T-cell (primary cell): ENCODE measurements at regions not wholly inside any gene's neighbourhood (a gene's known extent, or its start where the extent isn't known, plus 50 kb on each side); places are given as distances from the start of the nearest gene placed in this dataset.
"Not testable (repeated sequence)": the region's sequence is repeated elsewhere in the genome, so short reads cannot be mapped to it uniquely, and the experiment has no call there.

ENCODE experiments used
- ATAC-seq, 4 experiments: fragments of 200-7000 bp in 3 of 4; fragments of 150-1000 bp in 1 of 4; cut with Tn5 transposase; replicated peaks in 1 of 4; 1 replicate in 3 of 4; 2 replicates in 1 of 4; pipeline ENCODE4 v1.10.0; 2021; ENCODE audit warnings: moderate library complexity in 3 of 4, mild to moderate bottlenecking in 2 of 4, moderate number of reproducible peaks in 1 of 4
- CTCF ChIA-PET, 2 donors: fragments of 300-600 bp; sonication (Branson Sonifier 250); formaldehyde crosslinking; loops; one replicate each; lab custom pipeline; 2022; ENCODE audit warnings: antibody characterized with exemption in 2 of 2; lab: Charles Lee
- POLR2A ChIA-PET, 2 donors: fragments of 300-600 bp; sonication (Branson Sonifier 250); formaldehyde crosslinking; loops; one replicate each; lab custom pipeline; 2022; ENCODE audit warnings: antibody characterized with exemption in 2 of 2; lab: Charles Lee
- DNase-seq, 35 experiments: peaks; one replicate each; pipeline versions ENCODE4 v3.0.0 to v3.0.0-alpha.2; 2013 to 2023
- H3K27ac ChIP-seq: one replicate; pipeline ENCODE4 v1.5.1; 2013; ENCODE audit warnings: low read length
- H3K27me3 ChIP-seq, 2 experiments: replicated peaks in 1 of 2; 1 replicate in 1 of 2; 2 replicates in 1 of 2; pipeline versions ENCODE4 v1.6.1 to v1.7.0; 2013; ENCODE audit warnings: low read length in 1 of 2, mixed read lengths in 1 of 2; ENCODE audit not compliant: control insufficient read depth in 2 of 2, insufficient read depth in 2 of 2; ENCODE audit errors: extremely low read depth in 1 of 2
- H3K36me3 ChIP-seq, 2 donors: 1 replicate in 1 of 2; 2 replicates in 1 of 2; pipeline versions ENCODE4 v1.6.1 to v1.7.0; 2013; ENCODE audit warnings: low read length in 1 of 2; ENCODE audit not compliant: control insufficient read depth in 2 of 2, insufficient read depth in 1 of 2; ENCODE audit errors: extremely low read depth in 1 of 2
- H3K4me1 ChIP-seq, 2 experiments: 1 replicate in 1 of 2; 2 replicates in 1 of 2; pipeline versions ENCODE4 v1.6.1 to v1.7.0; 2013; ENCODE audit warnings: low read length in 2 of 2, mixed read lengths in 1 of 2; ENCODE audit not compliant: insufficient read depth in 2 of 2, control insufficient read depth in 1 of 2; ENCODE audit errors: extremely low read depth in 1 of 2
- H3K4me3 ChIP-seq, 2 donors: 1 replicate in 1 of 2; 2 replicates in 1 of 2; pipeline versions ENCODE4 v1.5.1 to v1.7.0; 2013; ENCODE audit warnings: mild to moderate bottlenecking in 2 of 2, low read length in 1 of 2, moderate library complexity in 1 of 2; ENCODE audit not compliant: control insufficient read depth in 1 of 2; ENCODE audit errors: extremely low read depth in 1 of 2
- H3K9me3 ChIP-seq: 2 replicates; pipeline ENCODE4 v1.7.0; 2013
- H3K27ac Mint-ChIP-seq, 2 donors: one replicate each; pipeline ENCODE4 v1.8.0; 2020 to 2021; ENCODE audit warnings: mild to moderate bottlenecking in 2 of 2, mixed read lengths in 2 of 2
- H3K27me3 Mint-ChIP-seq, 2 donors: one replicate each; pipeline ENCODE4 v1.8.0; 2021 to 2022; ENCODE audit warnings: mixed read lengths in 2 of 2
- H3K36me3 Mint-ChIP-seq: one replicate; pipeline ENCODE4 v1.8.0; 2021; ENCODE audit warnings: mixed read lengths
- H3K4me1 Mint-ChIP-seq, 3 donors: one replicate each; pipeline ENCODE4 v1.8.0; 2020 to 2022; ENCODE audit warnings: mixed read lengths in 3 of 3, mild to moderate bottlenecking in 1 of 3
- H3K4me3 Mint-ChIP-seq, 3 donors: one replicate each; pipeline ENCODE4 v1.8.0; 2020 to 2022; ENCODE audit warnings: mild to moderate bottlenecking in 3 of 3, mixed read lengths in 3 of 3, moderate library complexity in 3 of 3
- H3K9me3 Mint-ChIP-seq, 3 donors: one replicate each; pipeline ENCODE4 v1.8.0; 2020 to 2022; ENCODE audit warnings: mixed read lengths in 3 of 3
- WGBS: methylation state at CpG from one replicate; pipeline ENCODE4 v1.1.5; 2013; ENCODE audit warnings: missing lambda C conversion rate; ENCODE audit not compliant: insufficient coverage; 5-methylcytosine and 5-hydroxymethylcytosine counted together

GRCh38 chr9:24242576-24242975 lies 303.1 kb downstream of the IZUMO3 start:
- H3K27me3 ChIP-seq: no peaks in the 10 kb centered on the region
- no peak overlapping the region for H3K4me3 ChIP-seq
- H3K4me3 Mint-ChIP-seq: no peak overlapping the region
- no peaks in the 10 kb centered on the region for H3K4me1 Mint-ChIP-seq
- no peaks in the 10 kb centered on the region for H3K27me3 Mint-ChIP-seq
- H3K27ac ChIP-seq: no peak overlapping the region
- DNase-seq: no peak
- ATAC-seq: no peak
- no peaks in the 10 kb centered on the region for H3K36me3 ChIP-seq
- WGBS: 86% methylated on average over 1 of the region's 3 CpGs
- no peak overlapping the region for H3K27ac Mint-ChIP-seq
- H3K9me3 ChIP-seq: peaks cover 2% of the 10 kb centered on the region
- CTCF ChIA-PET: no interaction called here
- POLR2A ChIA-PET: no interaction called here
- H3K9me3 Mint-ChIP-seq: peaks cover 24 to 55% (median 30%) of the 10 kb centered on the region in 3 donors
- H3K36me3 Mint-ChIP-seq: no peaks in the 10 kb centered on the region
- H3K4me1 ChIP-seq: no peaks in the 10 kb centered on the region

GRCh38 chr9:24218656-24219055 lies 327.0 kb downstream of the IZUMO3 start:
- ChIA-PET POLR2A (no interaction called here), CTCF (no interaction called here)

GRCh38 chr9:24210641-24211040 lies 335.1 kb downstream of the IZUMO3 start:
- ATAC-seq (no peak), DNase-seq (no peak)
- no peaks in the 10 kb centered on the region for H3K36me3 ChIP-seq
- Mint-ChIP-seq H3K9me3 (peaks cover 3 to 35% (median 14%) of the 10 kb centered on the region in 3 donors), H3K4me1 (no peaks in the 10 kb centered on the region), H3K27me3 (no peaks in the 10 kb centered on the region), H3K36me3 (no peaks in the 10 kb centered on the region), H3K27ac (no peak overlapping the region), H3K4me3 (no peak overlapping the region)
- no peaks in the 10 kb centered on the region for H3K4me1 ChIP-seq
- no CpG with 5 or more reads among the region's 2 CpGs for WGBS
- CTCF ChIA-PET: no interaction called here
- no peak overlapping the region for H3K4me3 ChIP-seq
- H3K9me3 ChIP-seq: no peaks in the 10 kb centered on the region
- POLR2A ChIA-PET: no interaction called here
- H3K27ac ChIP-seq: no peak overlapping the region
- H3K27me3 ChIP-seq: no peaks in the 10 kb centered on the region

More at GRCh38 chr9:24218656-24219055, 327.0 kb downstream of the IZUMO3 start:
- H3K9me3 Mint-ChIP-seq: peaks cover 8 to 20% (median 12%) of the 10 kb centered on the region in 3 donors
- Histone ChIP-seq H3K4me3 (no peak overlapping the region), H3K27me3 (no peaks in the 10 kb centered on the region), H3K9me3 (no peaks in the 10 kb centered on the region), H3K36me3 (no peaks in the 10 kb centered on the region), H3K4me1 (no peaks in the 10 kb centered on the region), H3K27ac (no peak overlapping the region)
- H3K4me1 Mint-ChIP-seq: no peaks in the 10 kb centered on the region
- H3K27ac Mint-ChIP-seq: no peak overlapping the region
- no peaks in the 10 kb centered on the region for H3K36me3 Mint-ChIP-seq
- no CpG with 5 or more reads among the region's 2 CpGs for WGBS
- H3K27me3 Mint-ChIP-seq: no peaks in the 10 kb centered on the region
- H3K4me3 Mint-ChIP-seq: no peak overlapping the region
- no peak for DNase-seq
- no peak for ATAC-seq

- Histone ChIP-seq H3K9me3 (peaks cover 12% of the 10 kb centered on the region), H3K36me3 (no peaks in the 10 kb centered on the region), H3K4me3 (no peak overlapping the region), H3K27me3 (no peaks in the 10 kb centered on the region), H3K27ac (no peak overlapping the region), H3K4me1 (no peaks in the 10 kb centered on the region)
- CTCF ChIA-PET: no interaction called here
- Mint-ChIP-seq H3K36me3 (no peaks in the 10 kb centered on the region), H3K27ac (no peak overlapping the region), H3K4me1 (no peaks in the 10 kb centered on the region), H3K27me3 (no peaks in the 10 kb centered on the region), H3K4me3 (no peak overlapping the region), H3K9me3 (peaks cover 14 to 48% (median 21%) of the 10 kb centered on the region in 3 donors)
- WGBS: 80% methylated on average over 1 of the region's 1 CpG
- POLR2A ChIA-PET: no interaction called here
- DNase-seq (no peak), ATAC-seq (no peak)
Measured at GRCh38 chr9:24189986-24190385, 355.7 kb downstream of the IZUMO3 start.

GRCh38 chr9:24180572-24180971 lies 354.5 kb upstream of the ELAVL2 start:
- H3K4me3 ChIP-seq, H3K4me3 Mint-ChIP-seq, H3K4me1 Mint-ChIP-seq, H3K36me3 Mint-ChIP-seq, DNase-seq, POLR2A ChIA-PET, H3K9me3 ChIP-seq, CTCF ChIA-PET, H3K27ac ChIP-seq, H3K36me3 ChIP-seq, ATAC-seq, H3K27me3 Mint-ChIP-seq, H3K27ac Mint-ChIP-seq, H3K27me3 ChIP-seq, H3K4me1 ChIP-seq: not testable (repeated sequence)
- no CpG with 5 or more reads among the region's 1 CpG for WGBS
- peaks cover 23 to 56% (median 36%) of the 10 kb centered on the region in 3 donors for H3K9me3 Mint-ChIP-seq

GRCh38 chr9:24144796-24145195 lies 318.8 kb upstream of the ELAVL2 start:
- H3K4me3 ChIP-seq: no peak overlapping the region
- H3K4me1 Mint-ChIP-seq: no peaks in the 10 kb centered on the region
- no peaks in the 10 kb centered on the region for H3K27me3 Mint-ChIP-seq

GRCh38 chr9:24135072-24135471 lies 309.0 kb upstream of the ELAVL2 start:
- DNase-seq, H3K27ac Mint-ChIP-seq, H3K9me3 Mint-ChIP-seq, H3K27me3 ChIP-seq, H3K9me3 ChIP-seq, H3K4me3 Mint-ChIP-seq, H3K4me1 ChIP-seq, ATAC-seq, H3K4me3 ChIP-seq, POLR2A ChIA-PET, H3K27me3 Mint-ChIP-seq, H3K36me3 ChIP-seq, H3K36me3 Mint-ChIP-seq, H3K4me1 Mint-ChIP-seq, H3K27ac ChIP-seq, CTCF ChIA-PET: not testable (repeated sequence)
- WGBS: 95% methylated on average over 24 of the region's 29 CpGs

More at GRCh38 chr9:24144796-24145195, 318.8 kb upstream of the ELAVL2 start:
- Histone ChIP-seq H3K9me3 (no peaks in the 10 kb centered on the region), H3K27me3 (no peaks in the 10 kb centered on the region), H3K4me1 (no peaks in the 10 kb centered on the region), H3K36me3 (no peaks in the 10 kb centered on the region), H3K27ac (no peak overlapping the region)
- no CpG with 5 or more reads among the region's 3 CpGs for WGBS
- H3K4me3 Mint-ChIP-seq: no peak overlapping the region
- H3K36me3 Mint-ChIP-seq: no peaks in the 10 kb centered on the region
- CTCF ChIA-PET: no interaction called here
- POLR2A ChIA-PET: interaction anchor here in 1 of 2 donors (0.6 kb wide), 1 partner anchor 8 kb away, joined by 3 read pairs; no protein-coding TSS in a partner anchor
- no peak for ATAC-seq
- peaks cover 6 to 13% (median 11%) of the 10 kb centered on the region in 3 donors for H3K9me3 Mint-ChIP-seq
- H3K27ac Mint-ChIP-seq: no peak overlapping the region
- DNase-seq: no peak
